ENCODE measurements at regions not wholly inside any gene's neighbourhood (a gene's known extent, or its start where the extent isn't known, plus 50 kb on each side); places are given as distances from the start of the nearest gene placed in this dataset.
"Not testable (repeated sequence)": the region's sequence is repeated elsewhere in the genome, so short reads cannot be mapped to it uniquely, and the experiment has no call there.

DNA sequence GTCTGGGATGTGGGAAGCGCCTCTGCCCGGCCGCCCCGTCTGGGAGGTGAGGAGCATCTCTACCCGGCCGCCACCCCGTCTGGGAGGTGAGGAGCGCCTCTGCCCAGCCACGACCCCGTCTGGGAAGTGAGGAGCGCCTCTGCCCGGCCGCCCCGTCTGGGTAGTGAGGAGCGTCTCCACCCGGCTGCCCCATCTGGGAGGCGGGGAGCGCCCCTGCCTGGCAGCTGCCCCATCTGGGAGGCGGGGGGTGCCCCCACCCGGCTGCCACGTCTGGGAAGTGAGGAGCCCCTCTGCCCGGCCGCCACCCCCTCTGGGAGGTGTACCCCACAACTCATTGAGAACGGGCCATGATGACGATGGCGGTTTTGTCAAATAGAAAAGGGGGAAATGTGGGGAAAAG is 288.3 kb downstream of the SPRY1 start:
- not testable (repeated sequence) for DNase-seq

GRCh38 chr4:123695531-123695930 is 298.9 kb downstream of the SPRY1 start:
- not testable (repeated sequence) for DNase-seq

DNA sequence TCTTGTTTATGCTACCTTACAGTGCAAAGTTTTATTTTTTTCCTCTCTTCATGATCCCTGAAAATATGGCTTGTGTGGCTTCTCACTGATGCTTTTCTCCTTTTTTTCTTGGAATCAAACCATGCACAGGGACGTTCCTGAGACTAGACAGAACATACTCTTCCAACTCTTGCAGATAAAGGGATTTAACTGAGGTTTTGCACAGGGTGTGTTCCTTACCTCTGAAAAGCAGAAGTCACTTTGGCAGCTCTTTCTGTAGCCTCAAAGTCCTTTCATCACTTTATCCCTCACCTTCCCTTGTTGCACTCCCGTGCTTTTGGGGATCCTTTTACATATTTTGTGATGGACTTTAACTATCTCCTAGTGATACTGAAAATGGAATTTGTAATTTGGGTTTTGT is 300.1 kb downstream of the SPRY1 start:
- no peak for DNase-seq

- no peak for DNase-seq
These were observed 302.0 kb downstream of the SPRY1 start for GRCh38 chr4:123698556-123698955.

DNA sequence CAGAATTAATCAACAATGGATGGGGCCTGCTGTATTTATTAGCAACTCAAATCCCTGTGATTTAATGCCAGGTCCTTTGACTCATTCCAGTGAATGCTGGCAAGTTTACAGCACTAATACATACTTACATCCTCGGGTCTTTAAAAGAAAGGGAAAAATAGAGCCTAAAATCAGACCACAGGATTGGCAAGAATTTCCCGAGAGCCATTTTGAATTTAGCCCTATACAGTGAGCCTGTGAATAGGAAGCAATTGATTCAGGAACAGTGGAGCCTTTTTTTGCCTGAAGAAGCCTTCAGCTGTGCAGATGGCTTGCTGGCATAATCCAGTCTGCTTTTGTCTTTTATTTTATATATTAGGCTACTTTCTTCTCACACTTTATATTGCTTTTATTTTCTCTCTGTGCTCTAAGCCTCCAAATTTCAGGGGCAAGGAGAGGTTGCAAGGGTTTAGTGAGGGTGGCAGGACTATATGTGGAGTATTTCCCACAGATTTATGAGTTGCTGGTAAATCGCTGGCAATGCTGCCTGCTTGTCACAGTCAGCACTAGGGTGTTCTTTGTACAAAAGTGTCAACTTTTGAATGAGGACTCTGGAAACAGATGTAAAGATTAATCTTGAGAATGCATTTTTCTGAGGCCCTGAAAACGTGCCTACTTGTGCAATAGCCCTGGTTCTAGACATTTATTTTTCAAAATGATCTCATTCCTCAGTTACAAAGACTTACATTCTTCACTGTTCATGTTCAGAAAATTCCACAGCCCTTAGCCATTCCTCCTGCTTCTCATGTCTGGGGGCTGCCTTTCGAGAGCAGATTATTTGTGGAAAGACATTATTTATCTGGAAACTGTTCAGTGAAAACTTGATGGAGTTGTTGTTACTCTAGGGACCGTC is 303.5 kb downstream of the SPRY1 start:
- no peak for DNase-seq

DNA sequence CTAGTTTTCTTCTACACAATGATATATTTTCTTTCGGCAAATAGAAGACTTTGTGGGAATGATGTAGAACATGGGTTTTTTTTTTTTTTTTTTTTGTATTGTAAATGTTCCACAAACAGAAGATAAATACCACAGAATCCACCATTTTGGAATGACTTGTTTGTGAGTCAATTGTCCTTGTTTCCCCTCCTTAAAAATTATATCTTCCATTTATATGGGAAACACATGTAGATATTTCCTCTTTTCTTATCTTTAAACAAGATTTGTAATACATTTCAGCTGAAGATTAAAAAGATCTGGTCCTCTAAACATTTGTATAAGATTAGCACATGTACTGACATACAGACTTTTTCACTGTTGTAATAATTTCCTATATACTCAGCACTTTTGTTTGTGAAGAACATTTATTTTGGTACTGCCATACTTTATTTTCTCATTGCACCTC is 304.6 kb downstream of the SPRY1 start:
- no peak for DNase-seq

- DNase-seq, result no peak
These were observed 308.8 kb downstream of the SPRY1 start for GRCh38 chr4:123705419-123705818.

GRCh38 chr4:123706973-123707372 is 310.4 kb downstream of the SPRY1 start:
- DNase-seq, result no peak

GRCh38 chr4:123708902-123709301 is 312.3 kb downstream of the SPRY1 start:
- no peak for DNase-seq

GRCh38 chr4:123709336-123709735 is 312.7 kb downstream of the SPRY1 start:
- DNase-seq, result no peak

DNA sequence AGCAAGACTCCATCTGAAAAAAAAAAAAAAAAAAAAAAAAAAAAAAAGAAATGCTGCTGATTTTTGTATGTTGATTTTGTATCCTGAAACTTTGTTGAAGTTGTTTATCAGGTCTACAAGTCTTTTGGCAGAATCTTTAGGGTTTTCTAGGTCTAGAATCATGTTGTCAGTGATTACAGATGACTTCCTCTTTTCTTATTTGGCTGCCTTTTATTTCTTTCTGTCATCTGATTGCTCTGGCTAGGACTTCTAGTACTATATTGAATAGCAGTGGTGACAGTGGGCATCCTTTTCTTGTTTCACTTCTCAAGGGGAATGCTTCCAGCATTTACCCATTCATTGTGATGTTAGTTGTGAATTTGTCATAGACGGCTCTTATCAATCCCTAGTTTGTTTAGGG is 334.4 kb downstream of the SPRY1 start:
- DNase-seq, result no peak

DNA sequence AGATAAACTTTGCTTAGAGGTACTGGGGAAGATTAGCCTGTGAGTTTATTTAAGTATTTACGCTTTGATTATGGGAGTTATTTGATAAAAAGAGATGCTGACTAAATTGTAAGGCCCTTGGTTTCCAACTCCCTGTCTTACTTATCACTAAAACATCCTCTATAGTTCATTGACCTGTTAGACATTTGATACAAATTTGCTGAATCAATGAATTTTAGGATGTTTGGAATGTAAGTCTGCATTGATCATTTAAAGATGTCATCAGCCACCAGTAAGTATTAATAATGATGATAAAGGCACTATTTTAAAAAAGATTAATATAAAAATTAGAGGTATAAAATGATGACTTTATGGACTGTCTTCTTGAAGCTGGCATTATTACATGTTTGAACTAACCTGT is 340.6 kb downstream of the SPRY1 start:
- DNase-seq, result no peak

DNA sequence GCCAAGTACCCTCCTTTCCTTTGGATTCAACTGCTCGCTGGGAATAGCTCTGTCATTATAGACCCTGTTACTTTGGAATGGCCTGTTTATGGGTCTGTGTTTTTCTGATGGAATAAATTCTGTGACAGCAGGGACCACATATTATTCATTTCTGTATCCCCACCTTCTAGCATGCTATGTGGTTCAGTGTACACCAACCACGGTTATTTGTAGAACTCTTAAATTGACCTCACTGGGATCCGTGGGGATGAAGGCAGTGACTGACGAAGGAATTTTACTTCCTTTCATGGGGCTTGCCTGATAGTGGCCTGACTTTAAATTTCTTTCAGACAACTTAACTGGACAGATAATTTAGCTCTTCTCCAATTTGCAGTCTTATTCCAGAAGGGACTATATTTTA is 343.2 kb downstream of the SPRY1 start:
- DNase-seq, result no peak

DNA sequence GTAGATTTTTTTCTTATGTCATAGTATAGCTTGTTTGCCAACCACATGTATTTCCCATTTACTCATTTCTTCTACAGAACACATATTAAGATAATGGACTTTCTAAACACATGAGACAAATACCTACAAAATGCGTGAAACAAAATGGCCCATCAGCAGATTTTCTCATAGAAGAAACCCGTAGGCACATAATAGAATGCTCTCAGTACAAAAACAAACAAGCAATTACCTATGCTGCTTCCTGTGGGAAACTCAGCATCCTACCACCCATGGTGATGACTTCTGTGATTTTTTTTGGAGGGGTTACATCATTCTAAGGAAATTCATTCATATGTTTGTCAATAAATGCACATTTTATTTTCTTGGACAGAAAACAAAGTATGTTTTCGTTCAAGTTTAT is 343.6 kb downstream of the SPRY1 start:
- DNase-seq, result no peak

DNA sequence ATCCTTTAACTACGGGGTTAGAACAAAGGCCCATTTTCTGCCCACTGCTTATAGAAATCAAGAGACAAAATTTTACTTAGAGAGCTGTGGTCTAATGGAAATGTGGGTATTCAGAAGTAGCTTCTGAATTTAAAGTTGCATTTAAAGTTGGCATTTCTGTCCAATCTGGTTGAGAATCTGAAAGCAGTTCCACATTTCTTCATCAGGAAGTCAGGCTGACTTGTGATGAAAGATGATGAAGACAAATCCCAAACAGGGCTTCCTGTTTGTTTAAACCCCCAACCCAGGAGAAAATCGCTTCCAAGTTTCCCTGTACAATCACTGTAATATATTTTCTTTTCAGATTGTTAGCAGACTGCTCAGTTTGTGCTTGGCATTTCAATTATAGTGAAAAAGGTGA is 345.3 kb downstream of the SPRY1 start:
- no peak for DNase-seq

GRCh38 chr4:123743848-123744247 is 347.3 kb downstream of the SPRY1 start:
- no peak for DNase-seq

DNA sequence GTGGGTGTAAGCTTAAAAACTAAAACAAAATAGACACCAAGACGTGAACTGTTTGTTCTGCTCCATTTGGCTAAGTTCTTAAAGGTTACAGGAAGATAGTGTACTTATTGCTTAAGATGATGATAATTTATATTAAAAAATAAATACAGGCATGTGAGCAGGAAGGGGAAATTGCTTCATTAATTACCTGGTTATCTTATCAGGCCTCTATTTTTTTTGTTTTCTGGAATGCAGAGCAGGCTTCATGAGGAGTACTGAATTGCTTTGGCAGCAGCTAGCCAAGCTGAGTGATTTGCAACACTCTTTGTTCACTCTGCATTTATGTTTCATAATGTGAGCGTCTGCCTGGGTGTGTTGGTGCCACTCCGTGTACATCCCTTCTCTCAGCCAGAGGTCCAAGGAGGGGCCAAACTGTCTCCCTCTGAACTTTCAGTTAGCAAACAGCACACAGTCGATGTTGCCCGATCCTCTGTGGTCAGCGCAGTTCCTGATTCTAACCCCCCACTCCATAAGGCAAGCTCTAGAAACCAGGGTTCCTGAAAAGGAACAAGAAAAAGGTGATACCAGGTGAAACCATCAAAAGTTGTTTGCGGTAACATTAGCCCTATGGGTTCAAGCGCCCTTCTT is 348.2 kb downstream of the SPRY1 start:
- no peak for DNase-seq

DNA sequence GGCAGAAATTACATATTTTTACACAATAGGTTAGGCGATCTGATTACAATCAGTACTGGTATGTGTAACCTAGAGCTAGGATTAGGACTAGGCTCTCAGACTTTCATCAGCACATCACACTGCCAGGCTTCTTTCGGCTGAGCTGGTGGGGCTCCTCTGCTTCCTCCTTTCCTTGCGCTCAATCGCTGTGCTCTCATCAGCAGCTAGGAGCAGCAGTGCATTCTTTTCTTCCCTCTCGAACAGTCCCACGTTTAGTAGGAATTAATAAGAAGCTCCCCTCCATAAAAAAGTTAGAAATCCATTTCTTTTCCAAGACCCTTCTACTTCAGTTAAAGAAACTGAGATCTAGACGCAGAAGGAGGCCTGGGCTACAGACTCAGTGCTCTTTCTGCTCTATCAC is 350.4 kb downstream of the SPRY1 start:
- no peak for DNase-seq

DNA sequence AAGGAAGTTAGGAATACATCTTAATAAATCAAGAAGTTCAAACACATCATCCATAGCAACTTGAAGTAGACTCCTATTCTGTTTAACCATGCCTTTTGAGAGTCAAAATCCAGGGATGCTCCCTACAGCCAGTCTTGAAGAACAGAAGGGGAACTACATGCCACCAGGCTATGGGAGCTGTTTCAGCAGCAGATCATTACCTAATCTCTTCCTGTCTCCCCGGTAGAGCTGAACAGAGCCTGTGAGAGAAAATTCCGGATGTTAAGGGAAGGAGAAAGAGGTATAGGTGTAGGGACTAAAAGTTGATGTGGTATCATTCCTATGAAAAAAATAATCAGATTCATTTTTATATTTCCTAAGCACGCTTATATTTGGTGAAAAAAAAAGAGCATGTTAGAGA is 352.2 kb downstream of the SPRY1 start:
- DNase-seq, result no peak

DNA sequence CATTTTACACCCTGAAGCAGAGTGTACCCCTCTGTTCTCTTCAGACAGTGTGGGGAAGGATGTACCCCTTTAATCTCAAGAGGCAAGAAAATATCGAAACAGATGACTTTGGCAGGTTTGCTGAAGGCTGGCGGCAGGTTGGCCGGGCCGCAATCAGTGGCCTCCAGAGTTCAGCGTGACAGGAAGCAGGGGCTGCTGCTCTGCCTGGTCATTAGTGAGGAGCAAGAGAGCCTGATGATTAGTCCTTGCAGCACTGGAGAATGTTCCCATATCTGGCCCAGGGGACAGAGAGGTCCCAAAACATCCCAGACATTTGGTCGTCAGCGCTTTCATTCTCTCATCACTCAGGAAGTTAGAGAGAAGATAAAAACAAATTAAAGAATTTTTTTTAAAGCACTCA is 352.8 kb downstream of the SPRY1 start:
- no peak for DNase-seq

- DNase-seq, result no peak
These were observed 353.4 kb downstream of the SPRY1 start for GRCh38 chr4:123750044-123750443.

DNA sequence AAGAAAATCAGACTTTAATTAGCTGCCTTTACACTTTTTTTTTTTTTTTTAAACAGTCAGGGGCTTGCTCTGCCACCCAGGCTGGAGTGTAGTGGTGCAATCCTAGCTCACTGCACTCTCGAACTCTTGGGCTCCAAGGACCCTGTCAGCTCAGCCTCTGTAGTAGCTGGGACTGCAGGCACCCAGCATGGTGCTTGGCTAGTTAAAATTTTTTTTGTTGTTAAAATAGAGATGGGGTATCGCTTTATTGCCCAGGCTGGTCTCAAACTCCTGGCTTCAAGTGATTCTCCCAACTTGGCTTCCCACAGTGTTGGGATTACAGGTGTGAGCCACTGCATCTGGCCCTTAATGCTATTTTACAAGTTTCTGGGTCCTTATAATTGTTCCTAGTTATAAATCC is 359.1 kb downstream of the SPRY1 start:
- DNase-seq, result no peak

DNA sequence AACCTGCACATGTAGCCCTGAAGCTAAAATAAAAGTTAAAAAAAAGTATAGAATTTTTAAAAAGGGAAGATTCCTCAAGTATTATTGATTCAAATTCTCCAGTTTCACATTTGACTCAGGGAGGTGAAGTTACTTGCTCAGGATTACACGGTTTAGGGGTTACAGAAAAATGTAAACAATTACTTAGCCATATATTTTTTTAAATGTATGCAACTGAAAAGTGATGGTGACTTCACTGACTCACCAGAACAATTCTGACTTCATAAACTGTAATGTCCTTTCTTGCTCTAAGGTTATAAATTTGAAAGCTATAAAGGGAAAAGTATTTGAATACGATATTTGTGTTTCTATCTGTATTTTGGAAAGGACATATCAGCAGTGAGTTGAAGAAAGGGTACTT is 371.2 kb downstream of the SPRY1 start:
- DNase-seq, result no peak

GRCh38 chr4:123770884-123771283 is 374.3 kb downstream of the SPRY1 start:
- no peak for DNase-seq

DNA sequence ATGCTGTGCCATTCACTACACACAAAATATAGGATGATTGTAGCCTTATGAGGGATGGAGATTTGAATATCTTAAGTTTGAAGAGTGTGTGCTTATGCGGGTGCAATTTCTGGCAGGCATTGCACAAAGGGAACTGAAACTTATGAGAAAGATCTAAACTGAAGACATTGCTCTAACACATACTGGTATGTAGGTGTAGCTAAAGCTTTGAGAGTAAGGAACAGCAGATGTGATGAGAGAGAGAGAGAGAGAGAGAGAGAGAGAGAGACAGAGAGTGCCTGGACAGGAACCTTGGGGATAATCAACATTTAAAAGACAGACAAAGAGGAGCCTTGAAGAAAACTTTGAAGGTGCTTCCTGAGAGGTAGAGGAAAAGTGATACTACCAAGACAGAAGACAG is 379.7 kb downstream of the SPRY1 start:
- DNase-seq, result no peak
